H1 (cell line): ENCODE measurements at regions not wholly inside any gene's neighbourhood (a gene's known extent, or its start where the extent isn't known, plus 50 kb on each side); places are given as distances from the start of the nearest gene placed in this dataset.

ENCODE experiments used
- ATF2 ChIP-seq: IDR thresholded peaks from 2 replicates; pipeline ENCODE4 v1.6.1; 2012; ENCODE audit warnings: low read length, inconsistent platforms
- CEBPB ChIP-seq: IDR thresholded peaks from 2 replicates; pipeline ENCODE4 v1.6.1; 2012; ENCODE audit warnings: low read depth, low read length
- EGR1 ChIP-seq: IDR thresholded peaks from 2 replicates; pipeline ENCODE4 v1.6.1; 2011; ENCODE audit warnings: low read depth, low read length, borderline replicate concordance
- POLR2A ChIP-seq, 2 experiments: IDR thresholded peaks; 1 replicate in 1 of 2; 2 replicates in 1 of 2; pipeline ENCODE4 v1.6.1; 2011; ENCODE audit warnings: low read depth in 2 of 2, low read length in 2 of 2, mild to moderate bottlenecking in 2 of 2; ENCODE audit errors: control extremely low read depth in 1 of 2

DNA sequence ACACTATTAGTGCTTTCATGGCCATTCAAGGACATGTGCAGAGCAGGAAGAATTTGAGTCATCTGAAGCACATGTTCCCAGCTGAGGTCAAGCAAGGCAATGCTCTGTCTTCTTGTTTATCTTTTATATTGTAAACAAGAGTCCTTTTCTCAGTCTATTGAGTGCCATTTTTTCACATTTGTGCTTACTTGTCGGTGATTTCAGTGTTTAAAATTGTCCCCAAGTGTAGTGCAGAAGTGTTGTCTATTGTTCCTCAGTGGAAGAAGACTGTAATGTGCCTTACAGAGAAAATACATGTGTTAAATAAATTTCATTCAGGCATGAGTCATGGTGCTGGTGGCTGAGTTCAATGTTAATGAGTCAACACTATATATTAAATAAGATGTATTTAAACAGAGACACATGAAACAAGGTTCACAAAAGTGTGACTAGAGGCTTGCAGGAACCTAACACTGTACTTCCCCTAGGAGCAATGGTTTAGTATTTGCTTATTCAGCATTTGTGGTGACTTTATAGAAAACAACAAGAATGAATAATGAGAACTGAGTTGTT, 391.1 kb downstream of the LRIG3 start:
- TF ChIP-seq CEBPB (no peak), POLR2A (IDR thresholded peaks at IDR 0.05; ENCODE audit: control extremely low read depth in 1 of 2, low read depth in 2 of 2, low read length in 2 of 2) (no peak), EGR1 (no peak), ATF2 (no peak)
